HG03108 (cell line): ENCODE measurements at regions not wholly inside any gene's neighbourhood (a gene's known extent, or its start where the extent isn't known, plus 50 kb on each side); places are given as distances from the start of the nearest gene placed in this dataset.

Experiments
- ATAC-seq: cut with Tn5 transposase; IDR thresholded peaks from one replicate; pipeline ENCODE4 v1.9.1; 2021; ENCODE audit warnings: moderate library complexity; ENCODE audit not compliant: unreplicated experiment

DNA sequence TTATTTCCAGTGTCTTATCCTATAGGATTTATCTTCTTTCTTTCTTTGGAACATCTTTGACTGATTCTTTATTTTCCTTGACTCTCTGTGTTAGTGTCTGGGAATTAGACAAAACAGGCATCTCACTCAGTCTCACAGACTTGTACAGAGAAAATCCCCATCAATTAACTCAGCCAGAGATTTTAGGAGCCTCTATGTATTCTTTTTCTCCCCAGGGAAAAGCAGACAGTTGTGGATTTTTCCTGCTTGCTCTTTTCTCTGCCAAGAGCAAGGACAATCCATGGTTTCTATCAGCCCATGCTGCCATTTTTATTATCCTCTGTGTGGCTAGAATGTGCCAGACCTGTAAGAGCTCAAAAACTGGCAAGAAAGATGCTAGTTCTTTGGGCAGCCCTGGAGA is 595.1 kb downstream of the SNAPC1 start:
- ATAC-seq, result no peak

DNA sequence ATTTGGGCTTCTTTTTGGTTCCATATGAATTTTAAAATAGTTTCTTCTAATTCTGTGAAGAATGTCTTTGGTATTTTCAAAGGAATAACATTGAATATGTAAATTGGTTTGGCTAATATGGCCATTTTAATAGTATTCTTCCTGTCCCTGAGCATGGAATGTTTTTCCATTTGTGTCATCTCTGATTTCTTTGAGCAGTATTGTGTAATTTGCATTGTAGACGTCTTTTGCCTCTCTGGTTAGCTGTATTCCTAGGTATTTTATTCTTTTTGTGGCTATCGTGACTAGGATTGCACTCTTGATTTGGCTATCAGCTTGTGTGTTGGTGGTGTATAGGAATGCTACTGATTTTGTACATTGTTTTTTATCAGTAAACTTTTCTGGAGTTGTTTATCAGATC is 601.9 kb downstream of the SNAPC1 start:
- no peak for ATAC-seq

DNA sequence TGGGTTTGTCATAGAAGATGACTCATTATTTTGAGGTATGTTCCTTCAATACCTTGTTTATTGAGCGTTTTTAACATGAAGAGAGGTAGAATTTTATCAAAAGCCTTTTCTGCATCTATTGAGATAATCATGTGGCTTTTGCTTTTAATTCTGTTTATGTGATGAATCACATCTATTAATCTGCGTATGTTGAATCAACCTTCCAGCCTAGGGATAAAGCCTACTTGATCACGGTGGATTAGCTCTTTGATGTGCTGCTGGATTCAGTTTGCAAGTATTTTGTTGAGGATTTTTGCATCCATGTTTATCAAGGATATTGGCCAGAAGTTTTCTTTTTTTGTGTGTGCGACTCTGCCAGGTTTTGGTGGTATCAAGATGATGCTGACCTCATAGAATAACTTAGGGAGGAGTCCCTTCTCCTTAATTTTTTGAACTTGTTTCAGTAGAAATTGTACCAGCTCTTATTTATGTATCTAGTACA is 602.6 kb downstream of the SNAPC1 start:
- ATAC-seq, result no peak

DNA sequence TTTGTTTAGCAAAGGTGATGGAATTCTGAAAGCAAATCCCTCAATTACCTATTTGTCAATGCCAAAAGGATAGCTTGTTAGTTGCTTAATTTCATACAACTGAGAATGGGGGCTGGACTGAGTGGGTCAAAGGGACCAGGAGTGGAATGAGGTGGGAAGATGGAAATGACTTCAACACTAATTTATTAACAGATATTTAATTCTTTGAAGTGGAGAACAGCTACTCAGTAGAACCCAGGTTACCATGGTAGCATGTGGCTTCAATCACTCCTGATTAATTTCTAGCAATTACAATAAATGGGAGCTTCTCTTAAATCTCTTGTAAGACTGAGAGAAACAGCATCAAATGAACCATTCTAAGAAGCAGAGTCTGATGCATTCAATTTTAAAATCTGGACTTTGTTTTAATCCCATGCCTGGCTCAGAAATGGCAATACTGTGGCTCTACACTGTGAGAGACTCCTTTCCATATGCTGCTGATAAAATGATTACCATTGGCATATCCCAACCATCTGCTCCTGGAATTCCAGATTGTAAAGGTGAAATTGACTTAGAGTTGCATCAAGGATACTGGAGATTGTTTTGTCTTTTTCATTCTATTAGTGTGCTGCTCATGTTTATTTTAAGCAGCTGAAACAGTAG is 607.8 kb downstream of the SNAPC1 start:
- no peak for ATAC-seq

DNA sequence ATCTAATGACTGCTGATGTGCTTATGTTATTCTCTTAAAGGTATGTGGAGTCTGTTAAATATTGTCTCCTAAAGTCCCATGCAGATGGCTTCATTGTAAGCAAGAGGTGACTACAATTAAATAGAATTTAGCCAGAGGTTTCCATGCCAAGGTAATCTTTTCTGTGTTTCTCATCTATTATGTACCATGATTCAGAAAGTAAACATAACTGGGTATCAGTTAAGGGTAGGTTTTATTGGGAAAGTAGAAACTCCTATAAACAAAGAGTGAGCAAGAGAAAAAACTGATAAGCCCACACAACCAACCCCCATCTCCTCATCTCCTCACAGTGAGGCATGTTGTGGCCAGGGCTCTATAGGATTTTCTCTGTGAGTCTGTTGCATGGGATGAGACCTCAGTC is 611.7 kb downstream of the SNAPC1 start:
- ATAC-seq, result no peak

DNA sequence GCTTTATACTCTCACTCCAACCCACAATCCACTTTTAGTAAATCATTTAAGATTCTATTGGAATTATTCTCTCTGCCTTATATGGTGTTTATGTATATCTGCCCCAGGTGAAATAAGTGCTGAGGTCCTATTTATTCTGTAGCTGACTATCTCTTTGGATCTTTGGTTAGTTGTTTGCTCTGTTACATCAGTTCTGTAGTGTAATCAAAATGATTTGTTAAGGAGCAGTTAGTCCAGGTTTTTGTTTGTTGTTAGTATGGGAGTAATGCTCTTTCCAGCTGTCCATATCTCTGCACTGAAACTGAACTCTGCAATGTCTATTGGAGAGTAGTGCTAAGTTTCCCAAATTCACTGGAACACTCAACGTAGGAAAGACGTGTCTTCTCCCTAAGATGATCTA is 615.8 kb downstream of the SNAPC1 start:
- no peak for ATAC-seq

DNA sequence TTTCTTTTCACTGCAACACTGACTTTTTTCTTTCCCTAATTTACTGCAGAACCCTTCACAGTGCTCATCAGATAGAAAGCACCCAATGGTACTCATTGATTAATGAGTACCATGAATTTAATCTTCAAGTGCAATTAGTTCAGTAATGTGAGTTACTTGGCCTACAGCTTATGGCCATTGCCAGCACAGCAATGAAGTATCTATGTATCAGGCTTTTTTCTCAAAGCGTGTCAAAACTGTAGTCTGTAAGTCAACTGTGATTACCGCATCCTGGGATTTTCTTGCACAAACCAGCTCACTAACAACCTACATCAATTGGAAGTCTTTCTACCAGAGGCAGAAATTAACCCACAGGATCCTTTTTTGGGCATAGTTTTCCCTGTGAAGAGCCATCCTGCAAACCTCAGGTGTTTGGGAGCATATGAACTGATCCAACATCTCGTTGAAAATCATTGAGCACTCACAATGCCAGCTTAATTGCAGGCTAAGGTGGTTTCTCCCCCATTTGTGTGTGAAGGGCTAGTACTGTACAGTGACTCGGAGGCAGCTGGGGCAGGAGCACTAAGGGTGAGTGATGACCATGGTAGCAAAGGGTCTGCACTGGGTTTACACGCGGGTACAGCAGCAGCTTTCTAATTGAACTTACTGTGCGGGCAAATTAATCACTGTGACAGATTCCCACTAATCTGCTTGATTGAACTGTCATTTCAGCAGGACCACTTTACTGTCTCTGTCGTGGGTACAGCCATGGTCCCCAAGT is 619.3 kb downstream of the SNAPC1 start:
- ATAC-seq, result no peak

DNA sequence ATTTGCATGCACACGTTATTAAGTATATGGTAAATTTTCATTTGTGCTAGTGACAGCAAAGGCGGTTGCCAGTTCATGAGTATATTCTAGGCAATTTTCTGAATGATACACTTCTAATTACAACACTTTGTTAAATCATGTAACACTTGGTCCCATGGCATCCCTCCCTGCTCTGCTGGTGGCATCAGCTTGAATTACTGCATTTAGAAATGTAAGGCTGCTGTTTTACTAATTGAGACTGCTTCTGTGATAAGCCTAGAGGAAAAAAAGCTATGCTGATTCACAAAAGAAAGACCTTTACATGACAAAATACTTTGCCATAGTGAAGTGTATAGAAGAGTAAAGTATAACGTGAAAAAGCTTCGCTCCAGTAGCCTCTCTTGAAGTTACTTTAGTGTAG is 636.1 kb downstream of the KCNH5 start:
- no peak for ATAC-seq

DNA sequence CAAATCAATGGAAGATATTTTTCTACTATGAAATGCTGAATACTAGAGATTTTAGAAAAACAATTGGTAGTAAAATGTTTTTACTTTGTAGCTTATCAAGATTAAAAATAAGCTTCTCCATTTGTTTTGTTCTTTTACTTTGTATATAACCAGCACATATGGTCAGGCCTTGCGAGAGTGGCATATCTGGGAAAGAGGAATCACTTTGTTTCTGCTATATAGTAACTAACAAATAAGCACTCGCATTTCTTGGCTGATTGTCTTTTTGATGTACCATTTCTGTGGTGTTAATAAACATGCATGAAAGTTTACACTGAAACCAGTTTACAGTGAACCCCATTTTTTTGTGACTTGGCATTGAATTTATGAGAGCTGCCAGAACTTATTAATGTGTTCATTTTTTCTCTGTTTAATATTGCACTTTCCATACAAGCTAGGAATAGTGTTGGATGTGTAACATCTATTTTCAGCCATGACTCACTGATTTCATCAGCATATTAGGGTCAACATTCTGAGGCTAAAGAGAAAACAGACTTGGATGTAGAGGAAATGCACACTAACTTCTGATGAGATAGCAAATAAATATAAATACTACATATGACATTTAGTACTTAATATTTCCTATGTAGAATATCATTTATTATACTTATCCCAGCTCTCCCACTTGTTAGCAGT is 635.5 kb downstream of the KCNH5 start:
- no peak for ATAC-seq

DNA sequence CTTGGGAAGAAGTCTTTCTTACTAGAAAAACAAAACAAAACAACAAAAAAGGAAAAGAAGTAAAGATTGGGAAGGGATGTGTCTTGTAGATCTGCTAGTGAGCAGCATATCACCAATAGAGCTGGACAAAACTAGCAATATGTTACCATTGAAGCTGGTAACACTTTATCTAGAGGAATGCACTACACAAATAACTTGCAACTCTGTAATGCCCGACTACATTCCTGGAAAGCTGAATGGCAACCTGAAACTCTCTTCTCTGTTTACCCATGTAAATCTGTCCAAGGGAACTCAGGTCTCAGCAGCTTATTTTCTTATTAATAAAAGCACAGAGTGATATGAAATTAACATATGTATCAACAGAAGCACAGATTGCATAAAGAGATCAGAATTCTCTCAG is 624.4 kb downstream of the KCNH5 start:
- no peak for ATAC-seq

DNA sequence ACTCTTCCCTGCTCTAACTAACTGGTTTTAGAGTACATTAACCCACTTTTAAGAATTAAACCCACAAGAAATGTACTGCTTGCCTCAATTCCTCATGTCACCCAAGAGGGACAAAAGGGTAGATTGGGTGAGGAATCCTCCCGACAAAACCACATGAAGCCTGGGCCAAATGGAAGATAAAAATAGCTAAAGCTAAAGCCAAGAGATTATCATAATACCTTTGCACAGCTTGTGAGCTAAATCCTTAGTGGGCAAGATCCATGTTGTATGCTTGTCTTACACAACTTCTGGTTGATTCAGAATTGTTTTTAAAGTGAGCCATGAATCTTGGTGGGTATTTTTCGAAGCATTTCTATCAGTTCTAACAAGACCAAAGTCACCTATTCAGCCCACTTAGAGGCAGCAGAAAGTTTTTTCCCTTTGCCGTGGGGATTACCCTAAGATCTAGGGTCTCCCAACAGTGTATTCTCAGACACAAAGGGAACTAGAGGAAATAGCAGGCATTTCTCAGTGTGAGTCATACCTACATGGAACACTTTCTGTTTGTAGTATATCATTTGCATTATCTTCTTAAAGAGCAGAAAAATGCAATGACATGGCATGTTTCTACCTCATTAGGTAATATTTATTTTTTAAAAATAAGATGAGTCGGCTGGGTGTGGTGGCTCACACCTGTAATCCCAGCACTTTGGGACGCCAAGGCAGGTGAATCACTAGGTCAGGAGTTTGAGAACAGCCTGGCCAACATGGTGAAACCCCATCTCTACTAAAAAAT is 616.6 kb downstream of the KCNH5 start:
- ATAC-seq, result no peak

DNA sequence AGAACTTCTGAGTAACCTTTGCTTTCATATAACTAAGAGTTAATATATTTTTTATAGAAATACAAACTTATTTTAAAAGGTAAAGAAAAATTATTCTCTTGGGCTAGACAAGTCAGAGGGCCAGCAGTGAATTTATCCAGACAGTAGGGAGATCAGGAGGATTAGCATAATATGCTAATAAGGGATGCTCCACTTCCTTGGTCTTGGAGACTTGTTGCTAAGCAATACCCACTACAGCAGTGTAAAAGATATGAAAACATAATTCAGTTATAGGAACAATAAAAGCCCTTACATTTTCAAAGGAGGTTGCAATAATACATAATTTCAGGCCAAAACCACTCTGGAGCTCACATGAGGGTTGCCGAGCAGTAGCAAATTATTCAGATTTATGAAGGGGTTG is 615.6 kb downstream of the KCNH5 start:
- no peak for ATAC-seq

DNA sequence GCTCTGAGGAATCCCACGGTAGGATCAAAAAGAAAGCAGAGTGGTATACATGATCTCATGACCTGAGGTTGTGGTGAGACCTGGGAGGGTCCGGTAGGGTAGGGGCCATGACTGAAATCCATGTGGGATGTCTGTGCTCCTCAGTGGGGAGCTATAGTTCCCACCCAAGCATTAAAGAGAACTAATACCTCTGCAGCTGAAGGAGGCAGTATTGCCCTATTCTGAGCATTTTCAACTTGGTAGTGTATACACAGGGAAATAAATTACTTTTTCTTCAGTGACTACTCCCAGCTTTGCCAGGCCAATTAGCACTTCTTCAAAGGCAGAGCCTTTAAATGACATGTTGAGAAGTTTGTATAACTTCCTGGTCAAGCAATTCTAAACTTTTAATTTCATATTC is 613.8 kb downstream of the KCNH5 start:
- ATAC-seq, result no peak

DNA sequence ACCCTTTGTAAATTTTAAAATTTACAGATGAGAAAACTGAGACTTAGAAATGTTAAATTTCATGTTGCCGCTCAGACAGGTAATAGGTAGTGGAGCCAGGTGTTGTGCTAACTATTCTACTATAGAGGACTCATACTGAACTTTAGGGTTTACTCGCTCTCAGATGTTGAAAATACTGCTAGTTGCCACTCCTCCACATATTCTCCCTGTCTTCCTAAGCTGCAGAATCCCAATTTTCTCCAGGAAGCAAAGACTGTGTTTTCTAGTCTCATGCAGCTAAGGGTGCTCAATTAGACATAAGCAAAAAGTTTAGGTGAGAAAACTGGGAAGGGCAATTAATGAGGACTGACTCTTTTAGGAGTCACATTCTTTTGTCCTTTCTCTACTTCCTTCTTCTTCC is 612.3 kb downstream of the KCNH5 start:
- no peak for ATAC-seq

DNA sequence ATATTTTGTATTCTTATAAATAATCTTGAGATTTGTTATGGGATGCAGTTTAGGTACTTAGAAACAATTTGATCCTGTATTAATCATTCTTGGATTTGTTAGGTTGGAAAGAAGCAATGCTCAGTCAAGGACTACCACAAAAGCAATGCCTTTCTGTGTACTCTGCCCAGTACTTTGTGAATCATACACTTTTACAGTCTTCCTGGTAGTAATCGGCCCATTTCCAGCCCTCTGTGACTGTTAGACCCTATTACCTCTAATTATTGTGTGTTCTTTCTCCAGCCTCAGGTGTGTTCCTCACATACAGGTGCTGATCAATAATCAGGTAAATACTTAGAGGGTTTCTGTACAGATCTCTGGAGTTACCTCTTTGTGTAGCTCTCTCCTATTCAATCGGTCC is 609.0 kb downstream of the KCNH5 start:
- no peak for ATAC-seq

DNA sequence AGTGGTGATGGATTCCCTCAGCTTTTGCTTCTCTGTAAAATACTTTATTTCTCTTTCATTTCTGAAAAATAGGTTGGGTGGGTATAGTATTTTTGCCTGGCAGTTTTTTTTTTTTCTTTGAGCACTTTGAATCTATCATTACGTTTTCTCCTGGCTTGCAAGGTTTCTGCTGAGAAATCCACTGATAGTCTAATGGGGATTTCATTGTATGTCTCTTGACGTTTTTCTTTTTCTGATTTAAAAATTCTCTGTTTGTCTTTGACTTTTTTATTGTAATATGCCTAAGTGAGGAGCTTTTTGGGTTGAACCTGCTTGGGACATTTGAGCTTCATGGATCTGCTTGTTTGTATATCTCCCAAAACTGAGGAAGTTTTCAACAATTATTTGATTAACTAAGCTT is 606.0 kb downstream of the KCNH5 start:
- ATAC-seq, result no peak

DNA sequence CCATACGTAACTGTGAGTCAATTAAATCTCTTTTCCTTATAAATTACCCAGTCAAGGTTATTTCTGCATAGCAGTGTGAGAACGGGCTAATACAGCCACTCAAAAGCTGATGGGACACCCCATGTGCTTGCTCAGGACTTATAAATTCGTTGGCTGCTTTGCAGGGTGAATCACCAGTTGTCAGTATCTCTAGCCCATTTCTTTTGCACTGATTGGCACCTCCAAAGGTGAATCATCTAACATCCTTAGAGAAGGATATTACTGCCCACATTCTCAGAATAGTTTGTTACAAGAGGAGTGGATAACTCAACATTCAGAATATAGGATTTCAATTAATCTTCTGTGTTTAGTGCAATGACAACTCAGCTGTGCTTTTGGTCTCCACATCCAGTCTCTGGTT is 601.5 kb downstream of the KCNH5 start:
- ATAC-seq, result no peak

DNA sequence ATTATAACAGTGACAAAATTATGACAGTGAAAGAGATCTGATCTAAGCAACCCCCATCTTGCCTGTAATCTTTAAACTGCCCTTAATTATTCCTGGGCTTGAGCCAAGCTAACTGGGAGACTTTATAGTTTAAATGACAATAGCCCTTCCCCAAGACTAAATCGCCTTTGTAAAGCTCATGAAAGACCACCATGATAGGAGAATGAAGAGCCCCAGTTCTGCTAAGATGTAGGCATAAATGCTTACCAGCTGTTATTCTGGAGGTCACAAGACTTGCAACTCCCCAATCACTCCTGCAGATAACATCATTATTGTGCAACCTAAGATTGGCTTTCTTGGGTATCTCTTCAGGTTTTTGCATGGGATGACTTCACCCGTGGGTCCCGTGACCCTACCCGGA is 599.7 kb downstream of the KCNH5 start:
- no peak for ATAC-seq

DNA sequence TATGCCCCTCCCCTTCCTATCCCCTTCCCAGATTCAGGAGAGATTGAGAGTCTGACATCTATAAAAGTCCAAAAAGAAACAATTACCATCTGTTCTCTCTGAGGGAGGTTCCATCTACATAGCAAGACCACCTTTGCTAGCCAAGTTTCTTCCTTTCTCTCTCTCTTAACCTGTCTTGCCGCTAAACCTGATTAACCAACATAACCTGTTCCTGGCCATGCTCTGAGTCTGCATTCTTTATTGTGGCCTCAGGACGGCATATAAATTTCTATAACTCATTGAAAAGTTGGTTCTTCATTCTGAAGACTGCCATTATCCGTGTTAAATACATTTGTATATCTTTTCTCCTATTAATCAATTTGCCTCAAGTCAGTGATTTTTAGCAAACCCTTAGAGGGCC is 594.0 kb downstream of the KCNH5 start:
- no peak for ATAC-seq

DNA sequence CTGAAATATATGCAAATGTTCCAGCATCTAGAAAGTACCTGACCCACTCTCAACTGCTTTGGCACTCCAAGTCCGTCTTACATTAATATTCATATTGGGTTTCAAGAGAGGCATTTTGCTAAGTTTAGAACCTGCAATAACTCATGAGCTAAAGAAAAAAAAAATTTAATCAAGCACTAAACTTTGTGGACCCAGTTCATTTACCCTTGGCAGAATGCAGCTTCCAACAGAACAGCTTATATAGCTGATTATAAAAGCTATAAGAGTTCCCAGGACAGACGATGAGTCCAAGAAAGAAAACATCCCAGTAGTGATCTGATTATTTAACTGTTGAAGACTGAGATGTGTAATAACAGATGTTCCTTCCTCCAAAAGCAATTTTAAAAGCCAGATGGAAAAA is 592.0 kb downstream of the KCNH5 start:
- no peak for ATAC-seq

DNA sequence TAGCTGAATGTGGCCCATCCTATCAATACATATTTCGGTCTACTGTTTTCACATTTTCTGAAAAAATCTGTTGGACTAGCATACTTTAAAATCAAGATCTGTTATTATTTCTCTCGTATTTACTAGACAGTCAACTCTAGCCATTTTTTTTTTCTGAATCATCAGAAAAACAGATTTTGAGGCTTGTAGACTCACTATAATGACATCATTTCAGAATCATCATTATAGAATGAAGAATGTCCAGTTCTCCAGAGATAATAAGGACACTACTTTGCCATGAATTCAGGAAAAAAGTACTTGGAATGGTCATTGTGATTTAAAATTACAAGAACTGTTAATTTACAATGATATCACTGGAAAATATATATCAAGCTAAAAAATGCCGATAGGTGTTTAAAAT is 589.8 kb downstream of the KCNH5 start:
- ATAC-seq, result no peak
